Cardiac fibroblast (primary cell): ENCODE measurements at regions not wholly inside any gene's neighbourhood (a gene's known extent, or its start where the extent isn't known, plus 50 kb on each side); places are given as distances from the start of the nearest gene placed in this dataset.
A peak's percentile ranks its signal among the peaks of the same experiment; 100 is the strongest.
"Not testable (repeated sequence)": the region's sequence is repeated elsewhere in the genome, so short reads cannot be mapped to it uniquely, and the experiment has no call there.

Source experiments
- DNase-seq, 2 donors: peaks; one replicate each; pipeline versions ENCODE4 v3.0.0 to v3.0.0-alpha.2; 2010; ENCODE audit warnings: low read depth in 2 of 2
- H3K4me3 ChIP-seq, 2 donors: replicated peaks in 1 of 2; 1 replicate in 1 of 2; 2 replicates in 1 of 2; pipeline ENCODE4 v1.5.1; 2011; ENCODE audit warnings: low read depth in 2 of 2, low read length in 2 of 2, mild to moderate bottlenecking in 2 of 2, moderate library complexity in 1 of 2
- CTCF ChIP-seq: IDR thresholded peaks from one replicate; pipeline ENCODE4 v1.5.1; 2011; ENCODE audit warnings: low read depth, mild to moderate bottlenecking, low read length, inconsistent platforms

GRCh38 chr4:83753260-83753659 is 217.4 kb downstream of the GPAT3 start:
- TF ChIP-seq CTCF: no peak
- DNase-seq: no peak
- H3K4me3 ChIP-seq: no peak overlapping the region

GRCh38 chr4:83751336-83751949 is 215.5 kb downstream of the GPAT3 start:
- DNase-seq: no peak
- no peak overlapping the region for H3K4me3 ChIP-seq
- TF ChIP-seq CTCF: no peak

- TF ChIP-seq CTCF: no peak
- DNase-seq: no peak
These were observed 212.8 kb downstream of the GPAT3 start for GRCh38 chr4:83748711-83749110.

GRCh38 chr4:83738895-83739294 is 203.0 kb downstream of the GPAT3 start:
- TF ChIP-seq CTCF: no peak

More at GRCh38 chr4:83748711-83749110, 212.8 kb downstream of the GPAT3 start:
- H3K4me3 ChIP-seq: no peak overlapping the region

GRCh38 chr4:83734576-83734975 is 198.7 kb downstream of the GPAT3 start:
- DNase-seq: no peak
- no peak for TF ChIP-seq CTCF
- H3K4me3 ChIP-seq: no peak overlapping the region

More at GRCh38 chr4:83738895-83739294, 203.0 kb downstream of the GPAT3 start:
- no peak for DNase-seq
- no peak overlapping the region for H3K4me3 ChIP-seq

- DNase-seq: no peak
- no peak overlapping the region for H3K4me3 ChIP-seq
- TF ChIP-seq CTCF: no peak
These were observed 196.3 kb downstream of the GPAT3 start for GRCh38 chr4:83732114-83732635.

GRCh38 chr4:83731609-83732008 is 195.7 kb downstream of the GPAT3 start:
- no peak overlapping the region for H3K4me3 ChIP-seq
- no peak for TF ChIP-seq CTCF
- DNase-seq: peak in 1 of 2 donors; percentile 14

GRCh38 chr4:83730958-83731357 is 195.1 kb downstream of the GPAT3 start:
- H3K4me3 ChIP-seq, DNase-seq: not testable (repeated sequence)
